HG02642 (cell line): ENCODE measurements at regions not wholly inside any gene's neighbourhood (a gene's known extent, or its start where the extent isn't known, plus 50 kb on each side); places are given as distances from the start of the nearest gene placed in this dataset.

Source experiments
- ATAC-seq: cut with Tn5 transposase; IDR thresholded peaks from one replicate; pipeline ENCODE4 v1.9.1; 2021; ENCODE audit warnings: mild to moderate bottlenecking; ENCODE audit not compliant: unreplicated experiment, poor library complexity

DNA sequence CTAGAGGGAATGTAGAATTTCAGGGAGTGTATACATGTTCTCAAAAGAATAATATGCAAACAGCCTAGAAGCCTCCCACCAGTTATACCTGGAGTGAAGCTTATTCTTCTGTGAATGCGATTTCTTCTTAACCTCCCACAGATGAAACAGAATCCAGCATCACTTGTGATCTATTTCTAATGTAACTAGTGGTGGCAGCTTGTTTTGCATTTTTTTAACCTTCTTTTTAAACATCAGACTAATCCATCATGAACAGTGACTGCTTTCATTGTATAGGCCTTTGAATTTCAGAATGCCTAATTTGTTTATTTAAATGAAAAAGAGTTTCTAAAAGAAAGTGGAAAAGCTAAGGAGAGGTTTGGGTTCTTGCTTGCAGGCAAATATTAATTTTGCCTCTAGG is 85.7 kb upstream of the EPHA4 start:
- no peak for ATAC-seq

DNA sequence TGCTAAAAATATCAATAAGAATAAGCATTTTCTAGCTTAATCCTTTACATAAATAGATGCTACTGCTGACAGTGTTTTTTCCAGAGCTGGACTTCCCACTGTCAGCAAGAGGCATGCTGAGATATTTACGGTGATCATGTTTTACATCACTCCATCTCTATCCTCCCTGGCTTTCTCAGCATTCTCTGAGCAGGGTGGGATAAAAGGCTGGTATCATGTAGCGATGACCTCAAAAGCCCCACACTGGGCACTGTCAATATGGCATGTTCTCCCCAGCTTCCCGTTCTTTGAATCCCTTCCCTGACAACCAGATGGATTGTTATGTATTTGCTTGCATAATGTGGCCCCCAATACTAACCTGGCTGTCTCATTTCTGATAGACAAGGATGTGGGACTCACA is 83.2 kb upstream of the EPHA4 start:
- ATAC-seq, result no peak

DNA sequence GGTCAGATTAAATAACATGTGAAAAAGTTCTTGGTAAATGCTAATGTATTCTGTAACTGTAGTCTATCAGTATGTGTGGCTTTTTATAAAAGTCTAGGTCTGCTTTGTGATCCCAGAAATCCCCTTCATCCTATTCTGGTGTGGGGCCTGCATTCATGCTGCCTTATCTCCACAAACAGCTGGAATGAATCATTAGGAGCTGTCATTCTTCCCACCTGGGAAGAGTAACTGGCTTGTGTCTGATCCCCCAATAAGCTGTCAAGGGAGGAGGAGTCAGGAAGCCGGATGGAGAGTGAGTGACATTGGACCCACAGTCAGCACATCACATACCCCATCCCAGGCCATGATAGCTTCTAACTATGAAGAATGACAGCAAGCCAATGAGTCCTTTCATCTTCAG is 81.1 kb upstream of the EPHA4 start:
- ATAC-seq, result no peak

- no peak for ATAC-seq
These were observed 77.1 kb upstream of the EPHA4 start for GRCh38 chr2:221649051-221649775.

- no peak for ATAC-seq
These were observed 70.3 kb upstream of the EPHA4 start for GRCh38 chr2:221642447-221642846.

GRCh38 chr2:221641181-221641871 is 69.2 kb upstream of the EPHA4 start:
- no peak for ATAC-seq

DNA sequence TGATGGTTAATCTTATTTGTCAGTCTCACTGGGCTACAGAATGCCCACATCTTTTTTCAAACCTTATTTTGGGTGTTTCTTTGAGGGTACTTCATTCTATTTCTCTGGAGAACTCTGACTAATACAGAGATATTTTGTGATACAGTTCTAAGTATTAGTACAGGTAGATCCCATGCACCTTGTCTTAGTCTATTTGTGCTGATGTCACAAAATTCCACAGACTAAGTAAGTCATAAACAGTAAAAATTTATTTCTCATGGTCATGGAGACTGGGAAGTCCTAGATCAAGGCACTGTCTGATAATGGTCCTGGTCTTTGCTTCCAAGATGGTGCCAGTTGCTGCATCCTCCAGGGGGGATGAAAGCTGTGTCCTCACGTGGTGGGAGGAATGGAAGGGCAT is 68.6 kb upstream of the EPHA4 start:
- no peak for ATAC-seq

- ATAC-seq, result no peak
These were observed 65.7 kb upstream of the EPHA4 start for GRCh38 chr2:221637851-221638250.

GRCh38 chr2:221635949-221636348 is 63.8 kb upstream of the EPHA4 start:
- no peak for ATAC-seq

DNA sequence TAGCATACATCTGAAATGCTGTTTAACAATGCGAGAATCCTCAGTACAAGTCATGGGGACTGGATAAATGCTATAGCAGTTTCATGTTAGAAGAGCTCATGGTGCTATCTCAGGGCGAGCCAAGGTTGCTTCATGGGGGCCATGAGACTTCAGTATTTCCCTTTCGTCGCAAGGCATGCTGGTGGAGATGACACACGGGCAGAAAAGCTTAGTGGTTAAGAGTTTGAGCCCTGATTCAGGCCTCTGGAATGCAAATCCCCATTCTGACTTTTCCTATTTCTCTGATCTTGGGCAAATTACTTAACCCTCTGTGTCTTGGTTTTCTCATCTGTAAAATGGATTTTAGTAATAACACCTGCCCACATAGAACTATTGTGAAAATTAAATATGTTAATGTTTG is 57.4 kb upstream of the EPHA4 start:
- ATAC-seq, result no peak

- ATAC-seq, result no peak
These were observed 52.4 kb upstream of the EPHA4 start for GRCh38 chr2:221624475-221624874.
